SIG-M5 treated with dmso at 0.1 percent for 504 hours (cell line): ENCODE measurements at regions not wholly inside any gene's neighbourhood (a gene's known extent, or its start where the extent isn't known, plus 50 kb on each side); places are given as distances from the start of the nearest gene placed in this dataset.
"Not testable (repeated sequence)": the region's sequence is repeated elsewhere in the genome, so short reads cannot be mapped to it uniquely, and the experiment has no call there.

Experiments used
- DNase-seq: peaks from one replicate; lab custom pipeline; 2025; ENCODE audit not compliant: unreplicated experiment; lab: John Stamatoyannopoulos, UW

GRCh38 chr14:104249706-104250105 lies 111.3 kb downstream of the KIF26A start:
- DNase-seq, result no peak

DNA sequence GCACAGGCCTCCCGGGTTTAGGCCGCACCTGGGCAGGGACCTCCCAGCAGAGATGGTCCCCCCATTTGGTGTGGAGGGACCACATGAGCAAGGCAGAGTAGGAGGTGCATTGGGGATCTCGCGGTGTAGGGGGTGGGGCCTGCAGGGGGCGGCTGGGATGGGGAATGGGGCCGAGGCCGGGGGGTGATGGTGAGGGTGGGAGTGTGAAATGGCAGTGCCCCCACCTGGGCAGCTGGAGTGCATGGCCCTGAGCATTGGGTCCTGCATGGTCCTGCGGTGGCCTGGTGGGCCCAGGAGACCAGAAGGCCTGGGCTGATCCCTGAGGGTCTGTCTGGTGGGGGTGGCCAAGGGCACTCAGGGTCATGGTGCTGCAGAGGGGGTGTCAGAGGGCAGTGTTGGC lies 111.8 kb downstream of the KIF26A start:
- no peak for DNase-seq

GRCh38 chr14:104252256-104253215 lies 114.1 kb downstream of the KIF26A start:
- DNase-seq, result no peak

GRCh38 chr14:104253223-104253822 lies 114.9 kb downstream of the KIF26A start:
- DNase-seq, result no peak

GRCh38 chr14:104253901-104254353 lies 115.5 kb downstream of the KIF26A start:
- DNase-seq, result no peak

- no peak for DNase-seq
Observed at GRCh38 chr14:104254735-104255400, 116.5 kb downstream of the KIF26A start.

DNA sequence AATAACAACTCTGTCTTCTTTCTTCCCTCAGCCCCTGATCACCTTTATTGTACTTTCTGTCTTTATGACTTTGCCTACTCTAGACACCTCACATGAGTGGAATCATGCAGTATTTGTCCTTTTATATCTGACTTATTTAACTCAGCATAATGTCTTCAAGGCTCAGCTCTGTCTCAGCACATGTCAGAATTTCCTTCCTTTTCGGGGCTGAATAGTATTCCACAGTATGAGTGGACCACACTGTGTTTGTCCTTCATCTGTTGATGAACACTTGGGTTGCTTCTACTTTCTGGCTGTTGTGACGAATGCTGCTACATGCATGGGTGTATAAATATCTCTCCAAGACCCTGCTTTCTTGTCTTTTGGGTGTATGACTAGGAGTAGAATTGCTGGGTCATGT lies 117.6 kb downstream of the KIF26A start:
- no peak for DNase-seq

GRCh38 chr14:104262515-104263514 lies 124.4 kb downstream of the KIF26A start:
- no peak for DNase-seq

DNA sequence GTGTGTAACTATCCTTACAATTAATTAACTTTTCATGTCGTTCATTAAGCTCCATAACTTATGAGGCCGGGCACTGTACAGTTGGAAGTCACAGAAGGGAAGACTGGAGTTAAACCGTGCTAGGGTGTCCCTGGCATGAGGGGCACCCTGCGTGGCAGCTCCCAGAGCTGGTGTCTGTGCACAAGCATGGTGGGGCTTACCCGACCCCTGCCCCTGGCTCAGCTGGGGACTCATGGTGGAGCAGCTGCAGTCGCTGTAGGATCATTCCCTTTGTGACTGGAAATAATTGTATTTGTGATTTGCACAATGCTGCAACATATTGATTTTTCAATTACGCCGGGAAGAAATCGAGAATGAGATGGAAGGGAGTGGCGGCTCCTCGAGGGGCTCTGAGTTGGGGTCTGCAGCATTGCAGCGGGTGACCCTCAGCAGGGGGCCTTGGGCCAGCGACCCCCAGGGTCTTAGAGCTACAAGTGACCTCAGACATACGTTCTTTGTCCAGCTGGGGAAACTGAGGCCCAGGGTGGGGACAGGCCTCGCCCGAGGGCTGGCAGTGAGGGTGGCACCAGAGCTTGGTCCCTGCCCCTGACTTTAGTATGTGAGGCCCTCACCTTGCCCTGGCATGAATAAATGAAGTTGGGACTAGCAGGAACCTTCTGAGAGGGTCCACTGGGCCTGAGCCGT lies 125.4 kb downstream of the KIF26A start:
- DNase-seq, result no peak

DNA sequence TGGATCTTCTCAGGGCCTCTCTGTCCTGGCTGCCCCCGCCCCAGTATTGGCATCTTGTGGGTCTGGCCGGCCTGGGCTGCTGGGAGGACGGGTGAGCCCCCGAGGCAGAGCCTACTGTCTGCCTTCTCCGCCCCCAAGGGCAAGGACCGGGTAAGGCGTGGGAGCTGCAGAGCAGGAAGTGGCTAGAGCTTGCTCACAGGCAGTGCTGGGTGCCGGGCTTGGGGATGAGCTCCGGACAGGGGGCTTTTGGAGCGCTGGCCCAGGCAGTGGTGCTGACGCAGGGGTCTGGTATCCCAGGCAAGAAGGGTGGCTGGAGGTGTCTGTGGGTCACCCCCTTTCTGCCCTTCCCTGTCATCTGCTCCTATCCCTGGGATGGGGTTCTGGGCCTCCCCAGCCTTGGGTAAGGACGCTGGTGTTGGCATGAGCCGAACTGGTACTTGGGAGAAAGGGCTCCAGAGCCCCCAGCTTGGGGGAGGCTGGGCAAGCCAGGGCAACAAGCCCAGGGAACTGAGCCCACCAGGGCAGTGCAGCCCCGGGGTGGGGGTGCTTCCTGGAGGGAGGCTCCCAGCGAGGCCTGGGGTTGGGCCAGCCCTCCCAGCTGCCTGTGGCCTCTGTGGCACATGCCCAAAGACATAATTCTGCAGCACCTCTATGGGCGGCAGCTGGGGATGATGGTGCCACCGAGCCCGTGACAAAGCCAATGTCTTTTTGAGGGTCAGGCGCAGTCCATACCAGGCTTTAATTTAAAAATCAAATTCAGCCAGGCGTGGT lies 126.3 kb downstream of the KIF26A start:
- DNase-seq, result no peak

- DNase-seq, result no peak
Observed at GRCh38 chr14:104265918-104266630, 127.7 kb downstream of the KIF26A start.

DNA sequence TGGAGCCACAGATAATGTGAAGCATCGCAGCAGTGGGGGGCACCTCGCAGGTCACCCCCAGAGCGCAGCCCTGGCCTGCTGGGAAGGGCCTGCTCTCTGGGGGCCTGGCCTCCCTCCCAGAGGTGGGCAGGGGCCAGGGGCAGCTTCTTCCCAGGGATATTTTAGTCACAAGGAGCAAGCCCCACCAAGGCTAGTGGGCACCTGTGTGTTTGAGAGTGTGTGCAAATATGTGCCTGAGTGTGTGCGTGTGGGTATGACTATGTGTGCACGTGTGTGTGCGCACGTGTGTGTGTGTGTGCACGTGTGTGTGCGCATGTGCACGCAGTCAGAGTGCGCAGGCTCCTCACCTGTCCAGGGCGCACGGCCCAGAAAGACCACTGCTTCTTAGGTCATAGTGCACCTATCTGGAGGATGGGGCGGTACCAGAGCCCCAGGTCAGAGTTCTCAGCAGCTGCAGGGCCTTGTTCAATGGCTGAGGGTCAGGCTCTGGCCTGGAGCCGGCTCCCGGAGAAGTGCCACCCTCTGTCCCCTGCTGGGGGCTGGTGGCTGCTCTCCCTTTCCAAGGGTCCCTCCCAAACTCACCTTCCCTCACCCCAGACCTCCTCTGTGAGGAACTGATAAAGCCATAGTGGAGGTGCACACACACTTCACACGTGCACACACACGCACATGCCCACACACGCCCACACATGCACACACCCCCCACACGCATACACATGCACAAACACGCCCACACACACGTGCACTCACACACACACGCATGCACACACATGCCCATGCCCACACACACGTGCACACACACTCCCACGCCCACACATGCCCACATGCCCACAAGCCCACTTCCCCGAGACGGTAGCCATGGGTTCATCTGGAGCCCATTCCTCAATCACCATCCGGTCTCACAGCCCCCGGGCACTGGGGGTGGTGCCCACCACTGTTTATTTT lies 128.5 kb downstream of the KIF26A start:
- no peak for DNase-seq

GRCh38 chr14:104267895-104268294 lies 129.5 kb downstream of the KIF26A start:
- no peak for DNase-seq

DNA sequence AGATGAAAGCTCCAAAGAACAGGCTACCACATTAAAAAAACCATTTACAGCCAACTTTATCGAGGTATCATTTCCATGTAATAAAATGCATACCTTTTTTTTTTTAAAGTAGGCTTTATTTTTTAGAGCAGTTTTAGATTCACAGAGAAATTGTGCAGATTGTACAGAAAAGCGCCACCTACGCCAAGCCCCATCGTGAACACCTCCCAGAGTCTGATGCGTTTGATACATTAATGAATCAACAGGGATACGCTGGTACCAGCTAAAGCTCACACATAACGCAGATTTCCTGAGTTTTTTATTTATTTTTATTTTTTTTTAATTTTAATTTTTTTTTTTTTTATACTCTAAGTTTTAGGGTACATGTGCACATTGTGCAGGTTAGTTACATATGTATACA lies 129.9 kb downstream of the KIF26A start:
- DNase-seq, result no peak

DNA sequence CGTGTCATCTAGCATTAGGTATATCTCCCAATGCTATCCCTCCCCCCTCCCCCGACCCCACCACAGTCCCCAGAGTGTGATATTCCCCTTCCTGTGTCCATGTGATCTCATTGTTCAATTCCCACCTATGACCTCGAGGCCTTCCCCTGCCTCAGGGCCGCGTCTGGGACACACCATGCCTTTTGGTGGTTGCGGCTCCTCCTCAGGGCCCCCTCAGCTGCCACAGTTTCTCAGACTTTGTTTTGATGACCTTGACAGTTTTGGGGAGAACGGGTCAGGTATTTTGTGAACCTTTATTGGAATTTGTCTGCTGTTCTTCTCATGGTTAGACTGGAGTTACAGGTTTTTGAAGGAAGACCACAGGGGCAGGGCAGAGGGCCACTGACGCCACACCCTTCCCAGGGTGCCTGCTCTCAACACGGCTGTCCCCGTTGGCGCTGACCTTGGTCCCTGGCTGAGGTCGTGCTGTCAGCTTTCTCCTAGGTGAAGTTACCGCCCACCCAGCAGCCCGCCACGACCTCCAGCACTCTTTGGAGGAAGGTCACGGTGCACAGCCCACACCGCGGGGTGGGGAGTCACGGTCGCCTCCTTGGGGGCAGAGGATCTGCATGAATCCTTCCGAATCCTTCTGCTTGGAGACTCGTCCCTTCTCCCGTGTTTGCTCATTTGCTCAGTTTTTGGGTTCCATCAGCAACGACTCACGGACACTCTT lies 130.5 kb downstream of the KIF26A start:
- no peak for DNase-seq

GRCh38 chr14:104269511-104270241 lies 131.3 kb downstream of the KIF26A start:
- DNase-seq, result not testable (repeated sequence)
